ENCODE measurements at regions not wholly inside any gene's neighbourhood (a gene's known extent, or its start where the extent isn't known, plus 50 kb on each side); places are given as distances from the start of the nearest gene placed in this dataset.
A peak's percentile ranks its signal among the peaks of the same experiment; 100 is the strongest.
"Not testable (repeated sequence)": the region's sequence is repeated elsewhere in the genome, so short reads cannot be mapped to it uniquely, and the experiment has no call there.

DNA sequence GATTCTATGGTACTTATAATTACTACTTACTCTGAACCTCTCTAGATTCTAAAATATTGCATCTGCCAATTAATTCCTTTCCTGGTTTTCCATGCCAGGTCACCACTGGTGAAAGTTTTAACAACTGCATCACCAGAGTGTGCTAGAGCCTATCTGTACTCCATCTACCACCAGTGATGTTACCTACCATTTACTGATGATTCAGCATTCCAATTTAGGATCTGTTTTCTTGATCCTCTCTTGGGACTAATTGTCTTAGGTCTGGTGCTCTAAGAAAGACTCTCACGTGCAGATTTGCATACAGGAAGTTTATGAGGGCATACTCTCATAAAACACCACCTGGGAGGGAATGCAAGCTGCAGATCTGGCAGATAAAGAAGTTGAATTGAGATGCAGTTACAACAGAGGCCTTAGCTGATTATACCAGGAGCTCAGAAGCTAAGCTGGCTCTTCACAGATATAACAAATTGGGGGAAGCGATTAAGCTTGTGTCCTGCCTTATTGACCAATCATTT lies 347.6 kb upstream of the VRK2 start:
- H3K36me3 Mint-ChIP-seq, result no peaks in the 10 kb centered on the region
- no peaks in the 10 kb centered on the region for H3K9me3 Mint-ChIP-seq
- DNase-seq (no peak), ATAC-seq (replicated peaks) (no peak)
- no peak overlapping the region for H3K27ac Mint-ChIP-seq
- no peak overlapping the region for H3K4me3 Mint-ChIP-seq
- H3K4me1 Mint-ChIP-seq, result peaks cover 0 to 4% of the 10 kb centered on the region in 2 donors
- H3K27me3 Mint-ChIP-seq, result no peaks in the 10 kb centered on the region

DNA sequence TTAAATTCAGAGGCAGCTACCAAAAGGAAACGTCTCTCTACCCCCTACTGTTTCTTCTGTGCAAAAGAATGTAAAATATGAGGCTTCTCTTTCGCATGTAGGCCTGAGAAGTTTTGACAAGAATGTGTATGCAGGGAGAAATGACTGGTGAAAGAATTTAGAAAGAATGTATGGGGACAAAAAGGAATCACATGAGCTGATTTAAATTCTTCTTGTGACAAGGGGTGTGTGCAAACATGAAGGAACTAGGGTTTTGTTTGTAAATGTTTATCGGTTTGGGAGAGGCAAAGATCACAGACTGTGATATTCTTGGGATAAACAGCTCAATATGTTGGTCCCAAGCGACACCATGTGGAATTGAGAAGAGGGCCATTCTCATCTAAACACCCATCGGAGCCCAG lies 345.2 kb upstream of the VRK2 start:
- H3K4me3 Mint-ChIP-seq, result no peak overlapping the region
- H3K4me1 Mint-ChIP-seq, result peaks cover 0 to 4% of the 10 kb centered on the region in 2 donors
- no peaks in the 10 kb centered on the region for H3K9me3 Mint-ChIP-seq
- H3K27ac Mint-ChIP-seq, result no peak overlapping the region
- no peaks in the 10 kb centered on the region for H3K36me3 Mint-ChIP-seq
- no peak for DNase-seq
- no peaks in the 10 kb centered on the region for H3K27me3 Mint-ChIP-seq
- ATAC-seq (replicated peaks), result no peak

DNA sequence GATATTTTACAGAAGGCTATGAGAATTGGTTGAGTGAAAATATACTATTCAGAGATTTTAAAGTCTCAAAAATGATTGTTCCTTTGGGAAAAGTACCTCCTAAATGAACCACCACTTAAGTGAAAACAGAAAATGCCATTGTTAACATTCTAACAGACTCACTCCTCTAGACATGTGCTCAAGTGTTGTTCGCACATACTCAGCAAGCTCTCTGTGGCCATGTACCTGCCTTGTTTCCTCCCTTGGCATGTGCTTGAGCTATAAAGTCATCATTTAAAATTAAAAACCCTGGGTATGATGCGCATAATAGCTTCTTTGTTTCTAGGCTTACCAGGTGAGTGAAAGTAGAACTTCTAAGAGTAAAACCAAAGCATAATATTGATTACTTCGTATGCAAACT lies 343.2 kb upstream of the VRK2 start:
- H3K4me3 Mint-ChIP-seq, result no peak overlapping the region
- H3K36me3 Mint-ChIP-seq, result no peaks in the 10 kb centered on the region
- ATAC-seq (replicated peaks), result no peak
- no peaks in the 10 kb centered on the region for H3K9me3 Mint-ChIP-seq
- no peak for DNase-seq
- H3K4me1 Mint-ChIP-seq, result peaks cover 0 to 4% of the 10 kb centered on the region in 2 donors
- H3K27ac Mint-ChIP-seq, result no peak overlapping the region
- H3K27me3 Mint-ChIP-seq, result no peaks in the 10 kb centered on the region

DNA sequence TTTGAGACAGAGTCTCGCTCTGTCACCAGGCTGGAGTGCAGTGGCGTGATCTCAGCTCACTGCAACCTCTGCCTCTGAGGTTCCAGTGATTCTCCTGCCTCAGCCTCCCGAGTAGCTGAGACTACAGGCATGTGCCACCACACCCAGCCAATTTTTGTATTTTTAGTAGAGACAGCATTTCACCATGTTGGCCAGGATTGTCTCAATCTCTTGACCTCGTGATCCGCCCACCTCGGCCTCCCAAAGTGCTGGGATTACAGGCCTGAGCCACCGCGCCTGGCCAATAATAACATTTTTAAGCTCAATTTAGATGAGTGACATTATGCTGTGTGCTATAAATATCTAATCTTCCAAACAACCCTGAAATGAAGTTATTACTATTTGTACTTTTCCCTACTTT lies 338.8 kb upstream of the VRK2 start:
- not testable (repeated sequence) for H3K4me1 Mint-ChIP-seq; DNase-seq; H3K9me3 Mint-ChIP-seq; H3K27ac Mint-ChIP-seq; ATAC-seq (replicated peaks); H3K4me3 Mint-ChIP-seq; H3K27me3 Mint-ChIP-seq; H3K36me3 Mint-ChIP-seq

DNA sequence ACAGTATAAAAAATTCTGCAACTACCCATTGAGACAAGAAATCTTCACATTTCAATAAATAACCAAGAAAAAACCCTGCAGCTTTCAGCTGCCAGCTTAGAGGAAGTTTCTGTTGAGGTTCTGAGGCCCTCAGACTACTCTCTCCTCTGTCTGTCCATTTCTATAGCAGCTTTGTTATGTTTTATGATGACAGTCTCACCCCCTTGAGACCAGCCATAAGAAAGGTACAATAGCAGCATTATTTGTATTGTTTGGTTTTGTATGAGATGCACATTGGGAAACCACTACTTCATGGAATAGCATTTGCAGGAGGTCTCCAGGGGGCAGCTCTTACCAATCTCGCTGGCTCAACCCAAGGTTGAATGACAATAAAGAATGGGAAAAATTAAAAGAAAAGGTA lies 334.6 kb upstream of the VRK2 start:
- H3K27ac Mint-ChIP-seq, result no peak overlapping the region
- H3K27me3 Mint-ChIP-seq, result no peaks in the 10 kb centered on the region
- H3K9me3 Mint-ChIP-seq, result no peaks in the 10 kb centered on the region
- DNase-seq, result no peak
- ATAC-seq (replicated peaks), result no peak
- no peaks in the 10 kb centered on the region for H3K36me3 Mint-ChIP-seq
- no peak overlapping the region for H3K4me3 Mint-ChIP-seq
- H3K4me1 Mint-ChIP-seq, result no peaks in the 10 kb centered on the region

DNA sequence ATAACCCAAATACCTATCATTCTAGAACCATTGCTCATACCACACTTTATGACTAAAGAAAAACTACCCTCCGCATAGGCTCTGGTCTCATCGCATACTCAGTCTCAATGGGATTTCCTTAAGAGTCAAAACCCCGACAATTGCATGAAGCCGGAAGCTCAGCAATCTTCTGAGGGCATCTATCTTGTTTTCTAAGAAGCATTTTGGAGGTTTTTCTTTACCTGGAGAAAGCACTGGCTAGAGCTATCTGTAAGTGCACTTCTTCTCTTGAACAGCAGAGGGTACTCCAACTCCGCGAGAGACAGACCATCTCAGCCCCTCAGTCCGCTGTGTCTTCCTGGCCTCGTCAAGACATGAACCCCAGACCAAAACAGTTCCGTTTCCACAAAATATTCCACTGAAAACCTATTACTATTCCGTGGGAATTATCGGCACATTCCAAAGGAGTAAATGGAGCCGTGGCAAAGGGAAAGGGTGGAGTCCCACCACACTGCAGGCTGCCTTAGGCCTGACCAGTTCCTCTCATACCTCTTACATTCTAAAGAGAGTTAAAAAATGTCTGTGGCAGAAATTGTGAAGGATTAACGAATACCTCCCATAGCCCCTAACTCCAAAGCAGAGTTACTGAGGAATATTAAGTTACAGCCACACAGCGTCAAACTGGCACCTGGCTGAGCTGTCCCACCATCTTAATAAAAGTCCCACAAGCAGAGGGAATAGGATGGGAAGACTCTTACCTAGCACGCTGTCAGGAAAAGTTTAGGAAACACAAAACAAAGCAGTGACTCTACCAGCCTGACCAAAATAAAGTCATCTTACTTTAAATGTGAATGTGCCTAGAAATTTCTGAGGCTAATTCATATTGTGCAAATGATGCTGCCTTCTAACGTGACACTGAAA lies 325.6 kb upstream of the VRK2 start:
- ATAC-seq (replicated peaks) (peak; percentile 98 to 99), DNase-seq (peak; percentile 47)
- H3K4me3 Mint-ChIP-seq, result peak overlapping the region; percentile 68 to 72
- H3K9me3 Mint-ChIP-seq, result no peaks in the 10 kb centered on the region
- peaks cover 3 to 10% of the 10 kb centered on the region in 2 donors for H3K4me1 Mint-ChIP-seq
- H3K27ac Mint-ChIP-seq, result no peak overlapping the region
- no peaks in the 10 kb centered on the region for H3K27me3 Mint-ChIP-seq
- H3K36me3 Mint-ChIP-seq, result no peaks in the 10 kb centered on the region

DNA sequence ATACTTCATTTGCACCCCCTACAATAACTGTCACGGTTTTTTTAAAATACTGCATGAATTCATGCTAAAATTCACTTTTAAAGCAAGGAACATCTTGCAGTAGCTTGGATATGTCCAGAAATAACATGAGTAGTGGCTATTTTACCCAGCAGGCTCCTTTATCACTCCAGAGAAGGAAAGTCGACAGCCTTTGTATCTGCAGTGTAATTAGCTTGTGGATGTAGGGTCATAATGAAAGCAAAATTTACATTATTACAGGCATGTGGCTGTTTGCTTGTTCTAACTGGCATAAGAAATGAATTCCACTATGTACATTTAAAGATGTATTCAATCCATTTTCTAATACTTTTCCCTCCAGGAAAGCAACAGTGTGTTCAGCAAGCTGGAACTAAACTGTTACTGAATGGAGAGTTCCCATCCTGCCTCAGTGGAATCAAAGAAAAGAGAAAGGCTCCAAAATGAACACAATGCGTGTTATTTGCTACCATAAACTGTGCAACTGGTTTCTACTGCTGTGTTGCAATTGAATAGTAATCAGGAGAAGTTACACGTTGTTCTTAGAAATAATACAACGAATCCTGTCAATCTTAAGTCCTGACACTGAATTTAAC lies 321.2 kb upstream of the VRK2 start:
- ATAC-seq (replicated peaks) (no peak), DNase-seq (no peak)
- peaks cover 0 to 1% of the 10 kb centered on the region in 2 donors for H3K9me3 Mint-ChIP-seq
- peaks cover 0 to 3% of the 10 kb centered on the region in 2 donors for H3K36me3 Mint-ChIP-seq
- no peak overlapping the region for H3K27ac Mint-ChIP-seq
- no peaks in the 10 kb centered on the region for H3K27me3 Mint-ChIP-seq
- H3K4me3 Mint-ChIP-seq, result no peak overlapping the region
- H3K4me1 Mint-ChIP-seq, result peaks cover 6 to 12% of the 10 kb centered on the region in 2 donors

DNA sequence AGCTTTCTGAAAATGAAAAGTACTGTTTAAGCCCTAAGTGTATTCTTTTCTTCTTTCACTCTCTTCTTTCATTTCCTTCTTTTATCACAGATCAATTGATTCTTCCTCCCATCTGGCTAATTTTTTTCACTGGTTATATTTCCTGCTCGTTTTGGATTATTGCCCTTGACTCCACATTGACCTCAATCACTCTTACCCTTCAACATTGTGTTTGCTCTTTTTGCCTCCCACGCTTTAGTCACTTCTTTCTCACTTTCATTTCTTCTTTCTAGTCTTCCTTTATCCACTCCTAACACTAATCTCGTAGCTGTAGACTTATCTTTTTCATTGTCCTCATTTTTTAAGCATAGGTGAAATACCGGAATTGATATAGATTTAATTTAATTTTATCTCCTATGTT lies 320.3 kb upstream of the VRK2 start:
- no peak overlapping the region for H3K4me3 Mint-ChIP-seq
- H3K36me3 Mint-ChIP-seq, result peaks cover 0 to 3% of the 10 kb centered on the region in 2 donors
- H3K27me3 Mint-ChIP-seq, result no peaks in the 10 kb centered on the region
- H3K4me1 Mint-ChIP-seq, result peaks cover 3 to 7% of the 10 kb centered on the region in 2 donors
- H3K27ac Mint-ChIP-seq, result no peak overlapping the region
- ATAC-seq (replicated peaks) (peak; percentile 65 to 67), DNase-seq (no peak)
- H3K9me3 Mint-ChIP-seq, result peaks cover 0 to 3% of the 10 kb centered on the region in 2 donors

DNA sequence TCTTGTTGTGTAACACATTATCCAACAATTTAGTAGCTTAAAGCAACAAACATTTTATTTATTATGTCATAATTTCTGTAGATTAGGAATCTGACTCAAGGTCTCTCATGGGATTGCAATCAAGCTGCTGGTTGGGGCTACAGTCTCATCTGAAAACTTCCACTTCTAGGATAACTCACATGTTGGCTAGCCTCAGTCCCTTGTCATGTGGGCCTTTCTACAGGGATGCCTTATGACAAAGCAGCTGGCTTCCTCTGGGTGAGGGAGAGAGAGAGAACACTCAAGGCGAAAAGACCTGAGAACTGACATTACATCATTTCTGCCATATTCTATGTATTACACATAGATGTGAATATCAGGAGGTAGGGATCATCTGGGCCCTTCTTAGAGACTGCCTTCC lies 317.9 kb upstream of the VRK2 start:
- Mint-ChIP-seq H3K9me3 (peaks cover 0 to 3% of the 10 kb centered on the region in 2 donors), H3K4me1 (peaks cover 3 to 7% of the 10 kb centered on the region in 2 donors), H3K27ac (no peak overlapping the region), H3K36me3 (peaks cover 0 to 3% of the 10 kb centered on the region in 2 donors), H3K4me3 (no peak overlapping the region), H3K27me3 (no peaks in the 10 kb centered on the region)
- no peak for ATAC-seq (replicated peaks)
- DNase-seq, result no peak

DNA sequence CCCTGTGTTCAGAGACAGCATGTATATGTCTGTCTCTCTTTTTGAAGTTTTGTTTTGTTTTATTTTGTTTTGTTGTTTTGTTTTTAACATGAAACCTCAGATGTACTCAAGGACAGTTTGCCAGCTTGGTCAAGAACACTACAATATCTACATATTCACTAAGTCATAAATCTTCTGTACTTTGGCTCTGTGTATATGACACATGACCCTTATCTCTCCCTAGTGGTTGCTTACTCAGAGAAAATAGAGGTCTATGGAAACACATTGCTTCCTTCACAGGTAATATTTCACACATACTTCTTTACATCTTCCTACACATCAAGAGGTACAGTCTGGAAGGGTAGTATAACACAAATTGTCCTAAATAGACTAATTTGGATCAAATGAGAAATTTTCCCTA lies 312.6 kb upstream of the VRK2 start:
- ATAC-seq (replicated peaks), result no peak
- H3K36me3 Mint-ChIP-seq, result peaks cover 0 to 3% of the 10 kb centered on the region in 2 donors

DNA sequence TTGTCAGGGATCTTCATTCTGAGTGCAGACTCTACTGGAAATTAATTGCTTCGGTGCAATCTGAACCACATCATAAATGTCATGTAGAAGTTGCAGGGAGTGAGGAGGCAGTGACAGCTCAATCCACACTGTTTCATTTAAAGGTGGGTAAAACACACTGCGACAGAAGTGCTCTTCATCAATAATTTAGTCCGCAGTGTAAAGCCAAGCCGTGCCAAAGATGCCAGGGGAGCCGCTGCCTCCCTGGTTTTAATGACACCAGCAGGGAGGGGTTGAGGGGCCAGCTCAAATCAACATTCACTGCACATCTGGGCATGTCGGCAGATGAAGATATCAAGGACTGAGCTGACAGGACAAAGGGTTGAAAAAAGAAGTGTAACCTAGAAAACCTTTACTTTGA lies 305.7 kb upstream of the VRK2 start:
- H3K4me3 Mint-ChIP-seq, result no peak overlapping the region
- ATAC-seq (replicated peaks) (no peak), DNase-seq (no peak)
- no peak overlapping the region for H3K27ac Mint-ChIP-seq
- no peaks in the 10 kb centered on the region for H3K27me3 Mint-ChIP-seq
- H3K9me3 Mint-ChIP-seq, result no peaks in the 10 kb centered on the region
- no peaks in the 10 kb centered on the region for H3K36me3 Mint-ChIP-seq
- no peaks in the 10 kb centered on the region for H3K4me1 Mint-ChIP-seq

More for the DNA sequence above, 312.6 kb upstream of the VRK2 start:
- H3K27me3 Mint-ChIP-seq, result no peaks in the 10 kb centered on the region
- DNase-seq, result no peak
- H3K9me3 Mint-ChIP-seq, result peaks cover 0 to 5% of the 10 kb centered on the region in 2 donors
- no peaks in the 10 kb centered on the region for H3K4me1 Mint-ChIP-seq
- no peak overlapping the region for H3K27ac Mint-ChIP-seq
- no peak overlapping the region for H3K4me3 Mint-ChIP-seq

DNA sequence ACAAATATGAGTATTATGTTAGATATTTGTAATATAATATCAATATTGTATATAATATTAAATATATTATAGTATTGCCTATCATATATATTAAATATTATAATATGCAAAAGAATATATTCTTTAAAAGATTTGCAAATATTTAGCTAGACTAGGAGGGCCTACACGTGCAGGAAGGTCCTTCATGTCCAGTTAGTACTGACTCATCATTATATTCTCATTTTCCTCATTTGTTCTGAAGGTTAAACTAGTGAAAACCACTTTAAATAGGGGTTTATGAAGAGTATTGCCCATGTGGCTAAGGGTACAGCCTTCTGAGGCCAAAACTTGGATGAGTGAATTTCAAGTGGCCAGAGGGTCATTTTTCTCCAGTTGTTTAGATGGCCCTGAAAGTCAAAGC lies 293.0 kb upstream of the VRK2 start:
- H3K4me3 Mint-ChIP-seq, result no peak overlapping the region
- peaks cover 5 to 13% of the 10 kb centered on the region in 2 donors for H3K4me1 Mint-ChIP-seq
- ATAC-seq (replicated peaks) (no peak), DNase-seq (no peak)
- no peak overlapping the region for H3K27ac Mint-ChIP-seq
- H3K36me3 Mint-ChIP-seq, result no peaks in the 10 kb centered on the region
- no peaks in the 10 kb centered on the region for H3K9me3 Mint-ChIP-seq
- H3K27me3 Mint-ChIP-seq, result no peaks in the 10 kb centered on the region

- Mint-ChIP-seq H3K27me3 (no peaks in the 10 kb centered on the region), H3K9me3 (no peaks in the 10 kb centered on the region), H3K27ac (no peak overlapping the region), H3K36me3 (no peaks in the 10 kb centered on the region), H3K4me1 (peaks cover 7 to 25% of the 10 kb centered on the region in 2 donors), H3K4me3 (no peak overlapping the region)
- ATAC-seq (replicated peaks) (no peak), DNase-seq (no peak)
These were observed 287.9 kb upstream of the VRK2 start for GRCh38 chr2:57758686-57759085.

DNA sequence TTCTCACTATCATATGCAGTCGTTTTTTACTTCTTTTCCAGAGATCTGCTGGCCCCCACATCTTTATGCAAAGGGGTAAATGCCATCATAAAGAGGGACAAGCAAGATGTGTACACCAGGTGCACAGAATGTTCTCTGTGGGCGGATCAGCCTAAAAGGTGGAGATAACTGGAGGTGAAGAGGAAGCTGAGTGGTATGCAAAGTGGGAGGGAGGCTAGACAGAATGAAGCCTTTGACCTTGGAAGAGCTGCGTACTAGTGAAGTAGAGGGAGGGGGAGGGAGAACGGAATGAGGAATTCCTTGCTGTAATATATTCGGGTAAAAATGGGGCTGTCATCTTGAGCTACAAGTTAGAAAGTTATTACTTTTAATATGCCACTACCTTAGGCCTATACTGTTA lies 287.5 kb upstream of the VRK2 start:
- ATAC-seq (replicated peaks) (no peak), DNase-seq (no peak)
- Mint-ChIP-seq H3K27ac (no peak overlapping the region), H3K4me1 (peaks cover 7 to 25% of the 10 kb centered on the region in 2 donors), H3K36me3 (no peaks in the 10 kb centered on the region), H3K9me3 (no peaks in the 10 kb centered on the region), H3K27me3 (no peaks in the 10 kb centered on the region), H3K4me3 (peak overlapping the region in 1 of 2 donors; percentile 40)

GRCh38 chr2:57759822-57760300 lies 286.7 kb upstream of the VRK2 start:
- peak overlapping the region; percentile 49 for H3K27ac Mint-ChIP-seq
- peak; percentile 80 for DNase-seq

More at GRCh38 chr2:57759822-57760300, 286.7 kb upstream of the VRK2 start:
- Mint-ChIP-seq H3K4me1 (peaks cover 7 to 25% of the 10 kb centered on the region in 2 donors), H3K27me3 (no peaks in the 10 kb centered on the region), H3K36me3 (no peaks in the 10 kb centered on the region), H3K9me3 (no peaks in the 10 kb centered on the region), H3K4me3 (peak overlapping the region; percentile 80 to 82)
- ATAC-seq (replicated peaks), result peak; percentile 95 to 98

Measured in stimulated activated naive B cell treated with anti-CD40 and anti-IgM and Interleukin-4, amounts not matched to agents 10 μg/mL and 1 μg/mL and 100 μg/mL, for 72 hours (primary cell).